ENCODE measurements at regions not wholly inside any gene's neighbourhood (a gene's known extent, or its start where the extent isn't known, plus 50 kb on each side); places are given as distances from the start of the nearest gene placed in this dataset.
"Not testable (repeated sequence)": the region's sequence is repeated elsewhere in the genome, so short reads cannot be mapped to it uniquely, and the experiment has no call there.

- no peak for DNase-seq (ENCODE audit: low read depth in 2 of 2)
Observed at GRCh38 chr11:41713030-41713429, 253.6 kb upstream of the LRRC4C start.

DNA sequence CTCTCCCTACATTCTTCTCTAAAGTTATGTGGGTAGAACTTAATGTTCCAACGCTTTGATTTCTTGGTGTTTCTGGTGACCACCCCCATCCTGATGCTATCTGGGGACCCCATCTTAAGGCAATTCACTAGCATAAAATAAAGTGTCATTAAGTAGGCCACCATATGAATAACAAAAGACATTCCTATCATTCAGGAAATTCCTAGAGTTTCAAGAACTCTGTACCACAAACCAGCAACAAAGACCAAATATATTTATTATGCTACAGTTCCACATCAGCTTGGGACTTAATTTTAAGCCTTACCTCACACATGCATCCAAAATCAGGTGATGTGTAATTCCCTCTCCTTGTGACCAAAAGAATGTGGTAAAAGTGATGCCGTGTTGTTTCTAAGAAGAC is 254.6 kb upstream of the LRRC4C start:
- DNase-seq (ENCODE audit: low read depth in 2 of 2) = no peak

GRCh38 chr11:41716862-41717261 is 257.4 kb upstream of the LRRC4C start:
- no peak for DNase-seq (ENCODE audit: low read depth in 2 of 2)

- no peak for DNase-seq (ENCODE audit: low read depth in 2 of 2)
Observed at GRCh38 chr11:41720761-41721160, 261.3 kb upstream of the LRRC4C start.

DNA sequence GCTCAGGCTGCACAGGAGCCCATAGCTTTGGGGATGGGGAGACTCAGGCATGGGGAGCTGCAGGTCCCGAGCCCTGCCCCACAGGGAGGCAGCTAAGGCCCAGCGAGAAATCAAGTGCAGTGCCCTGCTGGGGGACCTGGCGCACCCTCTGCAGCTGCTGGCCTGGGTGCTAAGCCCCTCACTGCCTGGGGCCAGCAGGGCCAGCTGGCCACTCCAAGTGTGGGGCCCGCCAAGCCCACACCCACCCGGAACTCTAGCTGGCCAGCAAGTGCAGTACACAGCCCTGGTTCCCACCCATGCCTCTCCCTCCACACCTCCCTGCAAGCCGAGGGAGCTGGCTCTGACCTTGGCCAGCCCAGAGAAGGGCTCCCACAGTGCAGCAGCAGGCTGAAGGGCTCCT is 268.7 kb upstream of the LRRC4C start:
- not testable (repeated sequence) for DNase-seq (ENCODE audit: low read depth in 2 of 2)

GRCh38 chr11:41775296-41775695 is 315.8 kb upstream of the LRRC4C start:
- no peak for DNase-seq (ENCODE audit: low read depth in 2 of 2)

- DNase-seq (ENCODE audit: low read depth in 2 of 2) = no peak
Observed at GRCh38 chr11:41779401-41779960, 320.0 kb upstream of the LRRC4C start.

DNA sequence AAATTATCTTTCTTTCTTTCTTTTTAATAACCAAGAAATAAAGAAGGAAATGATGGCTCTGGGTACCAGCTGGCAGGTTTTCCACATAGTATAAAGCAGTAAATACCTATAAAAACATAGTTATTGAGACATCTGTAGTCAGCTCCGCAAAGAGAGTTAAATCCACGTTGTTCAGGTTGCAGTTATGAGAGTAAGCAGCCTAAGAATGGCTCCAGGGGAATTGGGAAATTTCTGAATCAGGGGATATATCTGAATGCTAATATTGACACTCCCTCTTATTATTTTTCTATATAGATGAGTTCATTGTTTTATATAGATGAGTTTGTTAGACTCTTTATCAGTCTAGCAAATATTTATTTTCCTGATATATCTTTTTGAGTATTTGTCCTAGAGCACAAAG is 322.0 kb upstream of the LRRC4C start:
- DNase-seq (ENCODE audit: low read depth in 2 of 2) = no peak

- DNase-seq (ENCODE audit: low read depth in 2 of 2) = no peak
Observed at GRCh38 chr11:41784513-41785335, 325.3 kb upstream of the LRRC4C start.

GRCh38 chr11:41786087-41786486 is 326.6 kb upstream of the LRRC4C start:
- no peak for DNase-seq (ENCODE audit: low read depth in 2 of 2)

DNA sequence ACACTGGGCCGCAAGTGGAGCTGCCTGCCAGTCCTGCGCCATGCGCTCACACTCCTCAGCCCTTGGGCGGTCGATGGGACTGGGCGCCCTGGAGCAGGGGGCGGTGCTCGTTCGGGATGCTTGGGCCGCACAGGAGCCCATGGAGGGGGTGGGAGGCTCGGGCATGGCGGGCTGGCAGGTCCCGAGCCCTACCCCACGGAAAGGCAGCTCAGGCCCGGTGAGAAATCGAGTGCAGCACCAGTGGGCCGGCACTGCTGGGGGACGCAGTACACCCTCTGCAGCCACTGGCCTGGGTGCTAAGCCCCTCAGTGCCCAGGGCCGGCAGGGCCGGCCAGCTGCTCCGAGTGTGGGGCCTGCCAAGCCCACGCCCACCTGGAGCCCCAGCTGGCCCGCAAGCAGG is 328.7 kb upstream of the LRRC4C start:
- DNase-seq (ENCODE audit: low read depth in 2 of 2) = no peak

GRCh38 chr11:41789376-41789775 is 329.9 kb upstream of the LRRC4C start:
- no peak for DNase-seq (ENCODE audit: low read depth in 2 of 2)

DNA sequence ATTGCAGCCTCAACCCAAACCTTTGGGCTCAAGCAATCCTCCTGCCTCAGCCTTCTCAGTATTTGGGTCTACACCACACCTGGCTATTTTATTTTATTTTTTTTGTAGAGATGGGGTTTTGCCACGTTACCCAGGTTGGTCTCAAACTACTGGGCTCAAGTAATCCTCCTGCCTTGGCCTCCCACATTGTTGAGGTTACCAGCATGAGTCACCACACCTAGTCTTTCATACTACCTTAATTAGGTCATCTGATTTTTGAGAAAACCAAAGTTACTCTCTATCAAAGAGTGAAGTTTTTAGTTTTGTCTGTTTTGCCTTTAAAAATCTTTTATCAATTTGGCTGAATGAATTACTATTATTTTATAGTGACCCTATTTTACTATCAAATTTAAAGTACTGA is 335.6 kb upstream of the LRRC4C start:
- no peak for DNase-seq (ENCODE audit: low read depth in 2 of 2)

GRCh38 chr11:41799754-41800153 is 340.3 kb upstream of the LRRC4C start:
- no peak for DNase-seq (ENCODE audit: low read depth in 2 of 2)

GRCh38 chr11:41803895-41804294 is 344.4 kb upstream of the LRRC4C start:
- DNase-seq (ENCODE audit: low read depth in 2 of 2) = peak in 1 of 2 experiments; percentile 2

GRCh38 chr11:41816396-41816795 is 356.9 kb upstream of the LRRC4C start:
- no peak for DNase-seq (ENCODE audit: low read depth in 2 of 2)

GRCh38 chr11:41824287-41824686 is 364.8 kb upstream of the LRRC4C start:
- DNase-seq (ENCODE audit: low read depth in 2 of 2) = not testable (repeated sequence)

- no peak for DNase-seq (ENCODE audit: low read depth in 2 of 2)
Observed at GRCh38 chr11:41826085-41826484, 366.6 kb upstream of the LRRC4C start.

GRCh38 chr11:41836431-41836830 is 377.0 kb upstream of the LRRC4C start:
- DNase-seq (ENCODE audit: low read depth in 2 of 2) = peak; percentile 29 to 33

- DNase-seq (ENCODE audit: low read depth in 2 of 2) = no peak
Observed at GRCh38 chr11:41842673-41843072, 383.2 kb upstream of the LRRC4C start.

DNA sequence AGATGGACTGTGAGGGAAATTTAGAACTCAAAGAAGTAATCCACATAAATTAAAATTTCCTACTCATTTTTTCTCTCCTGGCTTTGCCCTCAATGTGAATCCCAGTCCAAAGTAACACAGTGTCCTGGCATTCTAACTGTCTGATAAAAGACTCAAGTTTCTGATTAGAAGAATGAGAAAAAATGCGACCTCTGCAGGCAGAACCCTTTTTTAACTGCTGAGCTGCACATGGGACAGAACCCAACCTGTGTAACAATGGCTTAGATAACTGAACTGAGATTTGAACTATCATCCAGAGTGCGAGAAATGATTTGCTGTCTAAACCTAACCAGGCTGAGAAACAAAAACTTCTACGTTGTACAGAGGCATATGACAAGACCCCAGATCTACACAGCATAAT is 385.6 kb upstream of the LRRC4C start:
- no peak for DNase-seq (ENCODE audit: low read depth in 2 of 2)

GRCh38 chr11:41848349-41848748 is 388.9 kb upstream of the LRRC4C start:
- no peak for DNase-seq (ENCODE audit: low read depth in 2 of 2)

DNA sequence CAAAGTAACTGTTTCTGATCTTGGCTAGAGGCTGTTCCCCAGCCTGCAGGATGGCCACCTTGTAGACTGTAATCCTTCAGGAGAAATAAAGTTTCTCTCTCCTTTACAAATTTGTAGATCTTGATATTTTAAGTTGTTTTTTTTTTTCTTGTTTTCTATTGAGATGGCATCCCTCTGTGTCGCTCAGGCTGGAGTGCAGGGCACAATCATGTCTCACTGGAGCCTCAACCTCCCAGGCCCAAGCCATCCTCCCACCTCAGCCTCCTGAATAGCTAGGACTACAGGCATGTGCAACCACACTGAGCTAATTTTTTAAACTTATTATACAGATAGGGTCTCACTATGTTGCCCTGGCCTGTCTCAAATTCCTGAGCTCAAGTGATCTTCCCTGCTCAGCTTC is 389.8 kb upstream of the LRRC4C start:
- no peak for DNase-seq (ENCODE audit: low read depth in 2 of 2)

- DNase-seq (ENCODE audit: low read depth in 2 of 2) = no peak
Observed at GRCh38 chr11:41851743-41852142, 392.3 kb upstream of the LRRC4C start.

Measured in fibroblast of skin of left biceps (primary cell).